ENCODE measurements at regions not wholly inside any gene's neighbourhood (a gene's known extent, or its start where the extent isn't known, plus 50 kb on each side); places are given as distances from the start of the nearest gene placed in this dataset.

- TF ChIP-seq, protein P1, sequence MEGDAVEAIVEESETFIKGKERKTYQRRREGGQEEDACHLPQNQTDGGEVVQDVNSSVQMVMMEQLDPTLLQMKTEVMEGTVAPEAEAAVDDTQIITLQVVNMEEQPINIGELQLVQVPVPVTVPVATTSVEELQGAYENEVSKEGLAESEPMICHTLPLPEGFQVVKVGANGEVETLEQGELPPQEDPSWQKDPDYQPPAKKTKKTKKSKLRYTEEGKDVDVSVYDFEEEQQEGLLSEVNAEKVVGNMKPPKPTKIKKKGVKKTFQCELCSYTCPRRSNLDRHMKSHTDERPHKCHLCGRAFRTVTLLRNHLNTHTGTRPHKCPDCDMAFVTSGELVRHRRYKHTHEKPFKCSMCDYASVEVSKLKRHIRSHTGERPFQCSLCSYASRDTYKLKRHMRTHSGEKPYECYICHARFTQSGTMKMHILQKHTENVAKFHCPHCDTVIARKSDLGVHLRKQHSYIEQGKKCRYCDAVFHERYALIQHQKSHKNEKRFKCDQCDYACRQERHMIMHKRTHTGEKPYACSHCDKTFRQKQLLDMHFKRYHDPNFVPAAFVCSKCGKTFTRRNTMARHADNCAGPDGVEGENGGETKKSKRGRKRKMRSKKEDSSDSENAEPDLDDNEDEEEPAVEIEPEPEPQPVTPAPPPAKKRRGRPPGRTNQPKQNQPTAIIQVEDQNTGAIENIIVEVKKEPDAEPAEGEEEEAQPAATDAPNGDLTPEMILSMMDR (conservative IDR thresholded peaks at IDR 0.05; ENCODE audit: low read depth in 2 of 2) = peak in 1 of 2 experiments; percentile 18; a peak in 1 of 4 replicates
- TF ChIP-seq, protein P2, sequence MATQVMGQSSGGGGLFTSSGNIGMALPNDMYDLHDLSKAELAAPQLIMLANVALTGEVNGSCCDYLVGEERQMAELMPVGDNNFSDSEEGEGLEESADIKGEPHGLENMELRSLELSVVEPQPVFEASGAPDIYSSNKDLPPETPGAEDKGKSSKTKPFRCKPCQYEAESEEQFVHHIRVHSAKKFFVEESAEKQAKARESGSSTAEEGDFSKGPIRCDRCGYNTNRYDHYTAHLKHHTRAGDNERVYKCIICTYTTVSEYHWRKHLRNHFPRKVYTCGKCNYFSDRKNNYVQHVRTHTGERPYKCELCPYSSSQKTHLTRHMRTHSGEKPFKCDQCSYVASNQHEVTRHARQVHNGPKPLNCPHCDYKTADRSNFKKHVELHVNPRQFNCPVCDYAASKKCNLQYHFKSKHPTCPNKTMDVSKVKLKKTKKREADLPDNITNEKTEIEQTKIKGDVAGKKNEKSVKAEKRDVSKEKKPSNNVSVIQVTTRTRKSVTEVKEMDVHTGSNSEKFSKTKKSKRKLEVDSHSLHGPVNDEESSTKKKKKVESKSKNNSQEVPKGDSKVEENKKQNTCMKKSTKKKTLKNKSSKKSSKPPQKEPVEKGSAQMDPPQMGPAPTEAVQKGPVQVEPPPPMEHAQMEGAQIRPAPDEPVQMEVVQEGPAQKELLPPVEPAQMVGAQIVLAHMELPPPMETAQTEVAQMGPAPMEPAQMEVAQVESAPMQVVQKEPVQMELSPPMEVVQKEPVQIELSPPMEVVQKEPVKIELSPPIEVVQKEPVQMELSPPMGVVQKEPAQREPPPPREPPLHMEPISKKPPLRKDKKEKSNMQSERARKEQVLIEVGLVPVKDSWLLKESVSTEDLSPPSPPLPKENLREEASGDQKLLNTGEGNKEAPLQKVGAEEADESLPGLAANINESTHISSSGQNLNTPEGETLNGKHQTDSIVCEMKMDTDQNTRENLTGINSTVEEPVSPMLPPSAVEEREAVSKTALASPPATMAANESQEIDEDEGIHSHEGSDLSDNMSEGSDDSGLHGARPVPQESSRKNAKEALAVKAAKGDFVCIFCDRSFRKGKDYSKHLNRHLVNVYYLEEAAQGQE (IDR thresholded peaks at IDR 0.05; ENCODE audit: unreplicated experiment) = no peak
- no peak for TF ChIP-seq CREB1 (CRISPR knock-in tag; IDR thresholded peaks at IDR 0.05; ENCODE audit: low read depth)
Measured at GRCh38 chr2:14082640-14083039, 549.9 kb upstream of the LRATD1 start.
